ENCODE measurements at regions not wholly inside any gene's neighbourhood (a gene's known extent, or its start where the extent isn't known, plus 50 kb on each side); places are given as distances from the start of the nearest gene placed in this dataset.

- no peak for TF ChIP-seq CTCF (IDR thresholded peaks at IDR 0.05; ENCODE audit: insufficient read depth, low read length, severe bottlenecking)
- DNase-seq (ENCODE audit: low read depth) (no peak), FAIRE-seq (no peak)
- H3K4me3 ChIP-seq (ENCODE audit: low read depth, low read length): no peak overlapping the region
- H3K36me3 ChIP-seq (ENCODE audit: control insufficient read depth, insufficient read depth, low read length): no peaks in the 10 kb centered on the region
- no peaks in the 10 kb centered on the region for H3K27me3 ChIP-seq (ENCODE audit: control insufficient read depth, insufficient read depth, low read length)
These were observed 889.0 kb downstream of the TBC1D22A start for GRCh38 chr22:47651216-47651987.

GRCh38 chr22:47647720-47648119, 885.3 kb downstream of the TBC1D22A start:
- H3K4me3 ChIP-seq (ENCODE audit: low read depth, low read length): no peak overlapping the region
- FAIRE-seq (no peak), DNase-seq (ENCODE audit: low read depth) (no peak)
- H3K27me3 ChIP-seq (ENCODE audit: control insufficient read depth, insufficient read depth, low read length): no peaks in the 10 kb centered on the region
- H3K36me3 ChIP-seq (ENCODE audit: control insufficient read depth, insufficient read depth, low read length): no peaks in the 10 kb centered on the region
- TF ChIP-seq CTCF (IDR thresholded peaks at IDR 0.05; ENCODE audit: insufficient read depth, low read length, severe bottlenecking): no peak

DNA sequence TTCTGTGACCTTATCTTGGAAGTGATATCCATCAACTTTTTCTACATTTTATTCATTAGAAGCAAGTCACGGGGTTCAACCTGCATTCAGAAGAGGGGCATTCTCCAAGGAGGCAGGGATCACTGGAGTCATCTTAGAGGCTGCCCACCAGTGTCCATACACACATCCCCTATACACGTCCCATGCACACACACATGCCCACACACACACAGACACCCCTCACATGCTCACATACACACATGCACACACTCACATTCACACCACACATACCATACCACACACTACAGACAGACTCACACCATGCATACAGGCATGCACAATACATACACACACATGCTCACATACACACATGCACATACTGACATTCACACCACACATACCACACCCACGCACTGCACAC, 884.7 kb downstream of the TBC1D22A start:
- FAIRE-seq: no peak

GRCh38 chr22:47645923-47646322, 883.5 kb downstream of the TBC1D22A start:
- DNase-seq (ENCODE audit: low read depth): no peak
- no peak for FAIRE-seq
- Histone ChIP-seq H3K36me3 (ENCODE audit: control insufficient read depth, insufficient read depth, low read length) (no peaks in the 10 kb centered on the region), H3K4me3 (ENCODE audit: low read depth, low read length) (no peak overlapping the region), H3K27me3 (ENCODE audit: control insufficient read depth, insufficient read depth, low read length) (no peaks in the 10 kb centered on the region)
- TF ChIP-seq CTCF (IDR thresholded peaks at IDR 0.05; ENCODE audit: insufficient read depth, low read length, severe bottlenecking): no peak

More for the DNA sequence above, 884.7 kb downstream of the TBC1D22A start:
- no peak for DNase-seq (ENCODE audit: low read depth)
- Histone ChIP-seq H3K27me3 (ENCODE audit: control insufficient read depth, insufficient read depth, low read length) (no peaks in the 10 kb centered on the region), H3K4me3 (ENCODE audit: low read depth, low read length) (no peak overlapping the region), H3K36me3 (ENCODE audit: control insufficient read depth, insufficient read depth, low read length) (no peaks in the 10 kb centered on the region)
- TF ChIP-seq CTCF (IDR thresholded peaks at IDR 0.05; ENCODE audit: insufficient read depth, low read length, severe bottlenecking): no peak

- Histone ChIP-seq H3K27me3 (ENCODE audit: control insufficient read depth, insufficient read depth, low read length) (no peaks in the 10 kb centered on the region), H3K36me3 (ENCODE audit: control insufficient read depth, insufficient read depth, low read length) (no peaks in the 10 kb centered on the region), H3K4me3 (ENCODE audit: low read depth, low read length) (no peak overlapping the region)
- TF ChIP-seq CTCF (IDR thresholded peaks at IDR 0.05; ENCODE audit: insufficient read depth, low read length, severe bottlenecking): no peak
- FAIRE-seq: no peak
- DNase-seq (ENCODE audit: low read depth): peak; percentile 8
These were observed 883.0 kb downstream of the TBC1D22A start for GRCh38 chr22:47645450-47645914.

GRCh38 chr22:47634347-47634746, 871.9 kb downstream of the TBC1D22A start:
- FAIRE-seq: no peak
- H3K4me3 ChIP-seq (ENCODE audit: low read depth, low read length): no peak overlapping the region
- DNase-seq (ENCODE audit: low read depth): no peak
- no peak for TF ChIP-seq CTCF (IDR thresholded peaks at IDR 0.05; ENCODE audit: insufficient read depth, low read length, severe bottlenecking)
- H3K27me3 ChIP-seq (ENCODE audit: control insufficient read depth, insufficient read depth, low read length): no peaks in the 10 kb centered on the region
- H3K36me3 ChIP-seq (ENCODE audit: control insufficient read depth, insufficient read depth, low read length): no peaks in the 10 kb centered on the region

Data from bronchial epithelial cell (primary cell).